WTC11 (cell line): ENCODE measurements at regions not wholly inside any gene's neighbourhood (a gene's known extent, or its start where the extent isn't known, plus 50 kb on each side); places are given as distances from the start of the nearest gene placed in this dataset.

Source experiments
- AFF4 ChIP-seq: sonication (generic); formaldehyde crosslinking; IDR thresholded peaks from 2 replicates; pipeline ENCODE4 v1.8.1; 2023; ENCODE audit warnings: mild to moderate bottlenecking, missing genetic modification reagents, borderline replicate concordance
- CBFB ChIP-seq: sonication (generic); formaldehyde crosslinking; IDR thresholded peaks from 2 replicates; pipeline ENCODE4 v1.8.1; 2022; ENCODE audit warnings: mild to moderate bottlenecking, low read depth, missing genetic modification reagents
- CTCF ChIP-seq: fragments of 200-600 bp; IDR thresholded peaks from 2 replicates; pipeline ENCODE4 v1.8.0; 2022; ENCODE audit warnings: antibody characterized with exemption
- JUN ChIP-seq: sonication (generic); formaldehyde crosslinking; IDR thresholded peaks from 2 replicates; pipeline ENCODE4 v1.8.0; 2023; ENCODE audit warnings: mild to moderate bottlenecking, missing genetic modification reagents
- MXD4 ChIP-seq: fragments of 250-450 bp; sonication (Bioruptor Pico); IDR thresholded peaks from 2 replicates; pipeline ENCODE4 v1.8.0; 2021; ENCODE audit warnings: mild to moderate bottlenecking, moderate library complexity, borderline replicate concordance
- NR2C2 ChIP-seq: sonication (generic); formaldehyde crosslinking; IDR thresholded peaks from 2 replicates; pipeline ENCODE4 v1.8.0; 2022; ENCODE audit warnings: mild to moderate bottlenecking, missing genetic modification reagents
- NR3C1 ChIP-seq: sonication (generic); formaldehyde crosslinking; conservative IDR thresholded peaks from 2 replicates; pipeline ENCODE4 v1.8.1; 2023; ENCODE audit warnings: low read depth, mild to moderate bottlenecking, missing genetic modification reagents
- SMAD3 ChIP-seq: sonication (generic); formaldehyde crosslinking; IDR thresholded peaks from 2 replicates; pipeline ENCODE4 v1.8.0; 2022; ENCODE audit warnings: missing genetic modification reagents, mild to moderate bottlenecking, borderline replicate concordance
- USF1 ChIP-seq: sonication (generic); formaldehyde crosslinking; IDR thresholded peaks from 2 replicates; pipeline ENCODE4 v1.8.0; 2022; ENCODE audit warnings: mild to moderate bottlenecking, missing genetic modification reagents
- ZBTB21 ChIP-seq: sonication (generic); formaldehyde crosslinking; IDR thresholded peaks from 2 replicates; pipeline ENCODE4 v1.8.1; 2023; ENCODE audit warnings: mild to moderate bottlenecking, missing genetic modification reagents, borderline replicate concordance
- ZNF121 ChIP-seq: sonication (generic); formaldehyde crosslinking; IDR thresholded peaks from 2 replicates; pipeline ENCODE4 v1.8.0; 2023; ENCODE audit warnings: missing genetic modification reagents
- TF ChIP-seq, protein P1 (sequence below): sonication (generic); formaldehyde crosslinking; IDR thresholded peaks from 2 replicates; pipeline ENCODE4 v1.8.1; 2022; ENCODE audit warnings: mild to moderate bottlenecking, missing genetic modification reagents, moderate library complexity, borderline replicate concordance
- TF ChIP-seq, protein P2 (sequence below): fragments of 250-450 bp; sonication (Bioruptor Pico); IDR thresholded peaks from 2 replicates; pipeline ENCODE4 v2.1.2; 2022; ENCODE audit warnings: mild to moderate bottlenecking, moderate library complexity
- TF ChIP-seq, protein P3 (sequence below): sonication (generic); formaldehyde crosslinking; IDR thresholded peaks from 2 replicates; pipeline ENCODE4 v1.8.0; 2022; ENCODE audit warnings: mild to moderate bottlenecking, missing genetic modification reagents

DNA sequence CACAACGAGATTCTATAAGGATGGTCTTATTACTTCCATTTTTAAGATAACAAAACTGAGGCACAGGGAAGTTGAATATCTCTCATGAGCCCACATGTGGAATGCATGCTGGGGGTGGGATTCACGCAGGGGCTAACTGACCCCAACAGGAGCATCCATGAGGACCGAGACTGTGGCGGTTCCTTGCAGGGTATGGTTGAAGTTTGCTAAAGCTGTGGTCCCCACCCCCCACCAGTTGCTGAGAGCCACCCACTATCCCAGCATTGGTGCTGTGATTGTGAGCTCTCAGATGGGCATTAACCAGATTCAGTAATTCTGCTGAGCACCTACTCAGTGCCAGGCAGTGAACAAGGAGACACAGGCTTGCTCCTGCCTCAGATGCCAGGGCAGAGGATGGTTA, 116.0 kb upstream of the TEX51 start:
- TF ChIP-seq, protein P1, sequence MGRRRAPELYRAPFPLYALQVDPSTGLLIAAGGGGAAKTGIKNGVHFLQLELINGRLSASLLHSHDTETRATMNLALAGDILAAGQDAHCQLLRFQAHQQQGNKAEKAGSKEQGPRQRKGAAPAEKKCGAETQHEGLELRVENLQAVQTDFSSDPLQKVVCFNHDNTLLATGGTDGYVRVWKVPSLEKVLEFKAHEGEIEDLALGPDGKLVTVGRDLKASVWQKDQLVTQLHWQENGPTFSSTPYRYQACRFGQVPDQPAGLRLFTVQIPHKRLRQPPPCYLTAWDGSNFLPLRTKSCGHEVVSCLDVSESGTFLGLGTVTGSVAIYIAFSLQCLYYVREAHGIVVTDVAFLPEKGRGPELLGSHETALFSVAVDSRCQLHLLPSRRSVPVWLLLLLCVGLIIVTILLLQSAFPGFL (CRISPR knock-in tag), result no peak
- no peak for TF ChIP-seq SMAD3 (CRISPR knock-in tag)
- TF ChIP-seq, protein P2, sequence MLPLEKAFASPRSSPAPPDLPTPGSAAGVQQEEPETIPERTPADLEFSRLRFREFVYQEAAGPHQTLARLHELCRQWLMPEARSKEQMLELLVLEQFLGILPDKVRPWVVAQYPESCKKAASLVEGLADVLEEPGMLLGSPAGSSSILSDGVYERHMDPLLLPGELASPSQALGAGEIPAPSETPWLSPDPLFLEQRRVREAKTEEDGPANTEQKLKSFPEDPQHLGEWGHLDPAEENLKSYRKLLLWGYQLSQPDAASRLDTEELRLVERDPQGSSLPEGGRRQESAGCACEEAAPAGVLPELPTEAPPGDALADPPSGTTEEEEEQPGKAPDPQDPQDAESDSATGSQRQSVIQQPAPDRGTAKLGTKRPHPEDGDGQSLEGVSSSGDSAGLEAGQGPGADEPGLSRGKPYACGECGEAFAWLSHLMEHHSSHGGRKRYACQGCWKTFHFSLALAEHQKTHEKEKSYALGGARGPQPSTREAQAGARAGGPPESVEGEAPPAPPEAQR, result no peak
- no peak for TF ChIP-seq ZBTB21 (CRISPR knock-in tag)
- TF ChIP-seq CTCF, result no peak
- no peak for TF ChIP-seq USF1 (CRISPR knock-in tag)
- no peak for TF ChIP-seq NR3C1 (CRISPR knock-in tag)
- TF ChIP-seq ZNF121 (CRISPR knock-in tag), result no peak
- no peak for TF ChIP-seq CBFB (CRISPR knock-in tag)
- TF ChIP-seq JUN (CRISPR knock-in tag), result no peak
- TF ChIP-seq MXD4 (CRISPR knock-in tag), result no peak
- TF ChIP-seq, protein P3, sequence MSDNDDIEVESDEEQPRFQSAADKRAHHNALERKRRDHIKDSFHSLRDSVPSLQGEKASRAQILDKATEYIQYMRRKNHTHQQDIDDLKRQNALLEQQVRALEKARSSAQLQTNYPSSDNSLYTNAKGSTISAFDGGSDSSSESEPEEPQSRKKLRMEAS (CRISPR knock-in tag), result no peak
- no peak for TF ChIP-seq NR2C2
- TF ChIP-seq AFF4 (CRISPR knock-in tag), result no peak
